ENCODE measurements at regions not wholly inside any gene's neighbourhood (a gene's known extent, or its start where the extent isn't known, plus 50 kb on each side); places are given as distances from the start of the nearest gene placed in this dataset.

GRCh38 chr2:78814331-78814986 lies 211.0 kb upstream of the REG3G start:
- no peak overlapping the region for H3K4ac ChIP-seq (ENCODE audit: low read depth, low read length)
- Mint-ChIP-seq H3K27me3 (ENCODE audit: low read depth) (no peaks in the 10 kb centered on the region), H3K4me3 (no peak overlapping the region), H3K27ac (no peak overlapping the region; a peak in 1 of 7 replicates), H3K9me3 (no peaks in the 10 kb centered on the region; a peak in 1 of 5 replicates), H3K36me3 (ENCODE audit: insufficient read depth in 1 of 3, low read depth in 3 of 3) (peaks cover 0 to 2% (median 0%) of the 10 kb centered on the region in 3 experiments; a peak in 1 of 7 replicates), H3K4me1 (peaks cover 6% of the 10 kb centered on the region in 2 experiments; a peak in 3 of 4 replicates)
- no peak for TF ChIP-seq CTCF (conservative IDR thresholded peaks at IDR 0.05)
- H2BK5ac ChIP-seq (ENCODE audit: insufficient read length, low read length), result no peak overlapping the region
- WGBS (ENCODE audit: extremely low coverage, insufficient read length, low lambda C conversion rate), result no CpG with 5 or more reads among the region's 12 CpGs
- H4K8ac ChIP-seq (replicated peaks; ENCODE audit: insufficient read length, low read depth, low read length), result no peak overlapping the region
- no peak overlapping the region for H2AK5ac ChIP-seq (ENCODE audit: insufficient read length, low read length)
- DNase-seq, result no peak
- no peaks in the 10 kb centered on the region for H3K9me3 ChIP-seq (ENCODE audit: control insufficient read depth, low read depth, low read length)
- H4K20me1 ChIP-seq (ENCODE audit: control insufficient read depth, insufficient read depth, insufficient read length), result no peaks in the 10 kb centered on the region
- H3K14ac ChIP-seq (ENCODE audit: insufficient read depth, low read length), result no peak overlapping the region
- H3K4me2 ChIP-seq (ENCODE audit: insufficient read depth, insufficient read length, low read length), result no peak overlapping the region
- H3K18ac ChIP-seq (ENCODE audit: insufficient read length, low read depth, low read length), result no peak overlapping the region
- H3T11ph ChIP-seq (ENCODE audit: low read length), result no peak overlapping the region
- H4K5ac ChIP-seq (ENCODE audit: insufficient read length, low read depth, low read length), result no peak overlapping the region
- H4K91ac ChIP-seq (ENCODE audit: insufficient read length, low read depth, low read length), result no peak overlapping the region
- no peak overlapping the region for H2AFZ ChIP-seq (ENCODE audit: low read length)
- no peak overlapping the region for H3K9ac ChIP-seq (ENCODE audit: extremely low read depth, insufficient read length, low read length)
- no peak overlapping the region for H3K27ac ChIP-seq (ENCODE audit: insufficient read length, low read depth, low read length)
- no peaks in the 10 kb centered on the region for H3K79me2 ChIP-seq (ENCODE audit: insufficient read depth, low read length)
- no peak overlapping the region for H2BK120ac ChIP-seq (ENCODE audit: low read depth, low read length, poor library complexity, severe bottlenecking)
- no peak overlapping the region for H2BK15ac ChIP-seq (ENCODE audit: low read depth, low read length)
- H3K23ac ChIP-seq (ENCODE audit: insufficient read length, low read depth, low read length), result no peak overlapping the region
- H3K79me1 ChIP-seq (ENCODE audit: insufficient read depth, low read depth, low read length, poor library complexity, severe bottlenecking), result no peaks in the 10 kb centered on the region
- no peak overlapping the region for H2BK12ac ChIP-seq (ENCODE audit: insufficient read length, low read depth, low read length)
- H2BK20ac ChIP-seq (ENCODE audit: low read depth, low read length, poor library complexity, severe bottlenecking), result no peak overlapping the region
- no peaks in the 10 kb centered on the region for H3K27me3 ChIP-seq (ENCODE audit: insufficient read depth, low read length)
- H3K4me1 ChIP-seq (ENCODE audit: insufficient read depth, low read length), result no peaks in the 10 kb centered on the region
- no peaks in the 10 kb centered on the region for H3K23me2 ChIP-seq (ENCODE audit: insufficient read length, low read depth, low read length, poor library complexity, severe bottlenecking)
- H3K56ac ChIP-seq (ENCODE audit: insufficient read length, low read depth, low read length), result no peak overlapping the region

Measured in H9 (cell line).